SU-DHL-6 (cell line): ENCODE measurements at regions not wholly inside any gene's neighbourhood (a gene's known extent, or its start where the extent isn't known, plus 50 kb on each side); places are given as distances from the start of the nearest gene placed in this dataset.
"Not testable (repeated sequence)": the region's sequence is repeated elsewhere in the genome, so short reads cannot be mapped to it uniquely, and the experiment has no call there.

Experiments used
- H2AFZ ChIP-seq: fragments of 200-600 bp; sonication (generic); 2 replicates; pipeline ENCODE4 v1.6.1; 2014; ENCODE audit warnings: low read depth, mild to moderate bottlenecking, moderate library complexity, mixed read lengths, antibody characterized with exemption, low read length; ENCODE audit not compliant: severe bottlenecking
- H3F3A ChIP-seq: fragments of 200-600 bp; shearing (Covaris generic); 2 replicates; pipeline ENCODE4 v1.6.0; 2016; ENCODE audit warnings: antibody characterized with exemption, mild to moderate bottlenecking; ENCODE audit not compliant: insufficient read depth
- H3K27ac ChIP-seq: fragments of 200-600 bp; sonication (generic); 2 replicates; pipeline ENCODE4 v1.5.1; 2016; ENCODE audit warnings: low read depth, mild to moderate bottlenecking, low read length, moderate library complexity, mixed read lengths
- H3K27me3 ChIP-seq: fragments of 200-600 bp; sonication (generic), shearing (Covaris generic); 2 replicates; pipeline ENCODE4 v1.6.0; 2014; ENCODE audit warnings: mild to moderate bottlenecking, low read length
- H3K36me3 ChIP-seq: fragments of 200-600 bp; sonication (generic); 2 replicates; pipeline ENCODE4 v1.6.1; 2014; ENCODE audit warnings: mild to moderate bottlenecking, low read length, mixed read lengths
- H3K4me2 ChIP-seq: fragments of 300-600, 200-600 bp; shearing (Covaris generic), sonication (generic); 2 replicates; pipeline ENCODE4 v1.6.0; 2014; ENCODE audit warnings: low read length, low read depth, mild to moderate bottlenecking; ENCODE audit not compliant: poor library complexity, severe bottlenecking
- H3K4me3 ChIP-seq: fragments of 200-600 bp; sonication (generic); 2 replicates; pipeline ENCODE4 v1.5.1; 2014; ENCODE audit warnings: antibody characterized with exemption, low read length, mild to moderate bottlenecking, mixed read lengths; ENCODE audit not compliant: insufficient read depth, poor library complexity, severe bottlenecking
- H3K79me2 ChIP-seq: fragments of 200-600 bp; sonication (generic); 2 replicates; pipeline ENCODE4 v1.6.1; 2014; ENCODE audit warnings: mild to moderate bottlenecking, low read length, moderate library complexity; ENCODE audit not compliant: insufficient read depth
- H3K9ac ChIP-seq: fragments of 200-600 bp; sonication (generic); 2 replicates; pipeline ENCODE4 v1.7.0; 2014; ENCODE audit warnings: mild to moderate bottlenecking, low read length
- H3K9me2 ChIP-seq: fragments of 200-600 bp; sonication (generic); replicated peaks from 2 replicates; pipeline ENCODE4 v1.6.1; 2014; ENCODE audit warnings: low read length; ENCODE audit not compliant: insufficient read depth
- H3K9me3 ChIP-seq: fragments of 200-600 bp; sonication (generic); 2 replicates; pipeline ENCODE4 v1.6.1; 2014; ENCODE audit warnings: low read length, mixed read lengths; ENCODE audit not compliant: insufficient read depth
- H4K20me1 ChIP-seq: fragments of 200-600 bp; sonication (generic); 2 replicates; pipeline ENCODE4 v1.6.1; 2014; ENCODE audit warnings: low read depth, mild to moderate bottlenecking, antibody characterized with exemption, low read length, moderate library complexity, mixed read lengths
- CTCF ChIP-seq: fragments of 200-600 bp; sonication (generic); IDR thresholded peaks from one replicate; pipeline ENCODE4 v1.5.1; 2017; ENCODE audit warnings: antibody characterized with exemption, mild to moderate bottlenecking, low read length, moderate library complexity; ENCODE audit not compliant: insufficient read depth, poor library complexity, severe bottlenecking
- EZH2phosphoT487 ChIP-seq: fragments of 200-600 bp; sonication (generic), shearing (Covaris generic); conservative IDR thresholded peaks from 2 replicates; pipeline ENCODE4 v1.6.1; 2018; ENCODE audit warnings: mild to moderate bottlenecking, antibody characterized with exemption, low read length, moderate library complexity, mixed read lengths

GRCh38 chr3:185306286-185306685 is 52.4 kb upstream of the EHHADH start:
- H4K20me1 ChIP-seq, H3K9me3 ChIP-seq: not testable (repeated sequence)

GRCh38 chr3:185306847-185307246 is 53.0 kb upstream of the EHHADH start:
- Histone ChIP-seq H3K27me3 (no peaks in the 10 kb centered on the region), H3K9me2 (no peaks in the 10 kb centered on the region), H3K36me3 (no peaks in the 10 kb centered on the region), H4K20me1 (no peaks in the 10 kb centered on the region), H3K9ac (no peak overlapping the region), H3K79me2 (no peaks in the 10 kb centered on the region), H2AFZ (no peak overlapping the region), H3K4me3 (no peak overlapping the region), H3K9me3 (no peaks in the 10 kb centered on the region), H3F3A (no peaks in the 10 kb centered on the region), H3K27ac (no peak overlapping the region), H3K4me2 (no peak overlapping the region)
- TF ChIP-seq CTCF (no peak), EZH2phosphoT487 (no peak)

More at GRCh38 chr3:185306286-185306685, 52.4 kb upstream of the EHHADH start:
- not testable (repeated sequence) for H2AFZ ChIP-seq, H3K4me2 ChIP-seq, H3K27ac ChIP-seq, H3K27me3 ChIP-seq, H3F3A ChIP-seq, H3K36me3 ChIP-seq, H3K9ac ChIP-seq, H3K4me3 ChIP-seq, H3K9me2 ChIP-seq, H3K79me2 ChIP-seq

- Histone ChIP-seq H2AFZ (no peak overlapping the region), H3K4me2 (no peak overlapping the region), H3K36me3 (no peaks in the 10 kb centered on the region), H3K27ac (no peak overlapping the region), H3F3A (no peaks in the 10 kb centered on the region), H3K9me3 (no peaks in the 10 kb centered on the region), H3K9ac (no peak overlapping the region), H3K4me3 (no peak overlapping the region), H3K79me2 (no peaks in the 10 kb centered on the region), H3K27me3 (no peaks in the 10 kb centered on the region), H4K20me1 (no peaks in the 10 kb centered on the region), H3K9me2 (no peaks in the 10 kb centered on the region)
- TF ChIP-seq CTCF = peak; percentile 49
- no peak for TF ChIP-seq EZH2phosphoT487
Observed at GRCh38 chr3:185308126-185308754, 54.4 kb upstream of the EHHADH start.

- H3K4me3 ChIP-seq = no peak overlapping the region
- H3K27me3 ChIP-seq = no peaks in the 10 kb centered on the region
- TF ChIP-seq EZH2phosphoT487 (no peak), CTCF (no peak)
- H3K4me2 ChIP-seq = no peak overlapping the region
- H3K27ac ChIP-seq = no peak overlapping the region
- no peak overlapping the region for H3K9ac ChIP-seq
- no peaks in the 10 kb centered on the region for H3K36me3 ChIP-seq
- H3K9me2 ChIP-seq = no peaks in the 10 kb centered on the region
- H2AFZ ChIP-seq = no peak overlapping the region
- H3K9me3 ChIP-seq = no peaks in the 10 kb centered on the region
- no peaks in the 10 kb centered on the region for H3F3A ChIP-seq
- H4K20me1 ChIP-seq = no peaks in the 10 kb centered on the region
- H3K79me2 ChIP-seq = no peaks in the 10 kb centered on the region
Observed at GRCh38 chr3:185309302-185309701, 53.6 kb upstream of the MAP3K13 start.
